ENCODE measurements at regions not wholly inside any gene's neighbourhood (a gene's known extent, or its start where the extent isn't known, plus 50 kb on each side); places are given as distances from the start of the nearest gene placed in this dataset.
A peak's percentile ranks its signal among the peaks of the same experiment; 100 is the strongest.

DNA sequence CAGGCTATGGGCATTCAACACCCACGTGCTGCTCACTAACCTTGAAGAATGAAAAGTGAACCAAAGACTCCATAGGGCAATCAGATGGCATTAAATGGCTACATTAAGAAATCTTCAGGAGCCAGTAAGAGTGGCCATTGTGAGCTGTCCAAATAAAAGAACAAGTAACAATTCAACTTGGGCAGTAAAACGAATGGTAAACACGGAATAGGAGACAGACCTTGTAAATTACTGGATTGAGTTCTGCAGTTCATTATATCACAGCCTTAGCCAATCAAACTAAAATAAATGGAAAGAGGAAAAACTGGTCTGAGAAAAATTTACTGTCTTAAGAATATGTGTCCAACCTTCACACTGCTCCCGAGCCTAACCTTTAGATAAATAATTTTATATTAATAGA, 306.5 kb upstream of the ZNF521 start:
- H3F3A ChIP-seq (replicated peaks; ENCODE audit: low read depth), result no peaks in the 10 kb centered on the region
- no peaks in the 10 kb centered on the region; the same call in 1 of the 2 replicates for H3K4me1 ChIP-seq (ENCODE audit: insufficient read depth)
- no peaks in the 10 kb centered on the region for H3K9me2 ChIP-seq (ENCODE audit: insufficient read depth)
- no peak for DNase-seq (ENCODE audit: low spot score)
- H3K4me3 ChIP-seq, result no peak overlapping the region
- H4K20me1 ChIP-seq (replicated peaks; ENCODE audit: insufficient read depth), result no peaks in the 10 kb centered on the region
- Mint-ChIP-seq H3K27me3 (ENCODE audit: insufficient read depth, low read depth, poor library complexity) (no peaks in the 10 kb centered on the region), H3K36me3 (ENCODE audit: low read depth) (no peaks in the 10 kb centered on the region), H3K4me3 (no peak overlapping the region), H3K4me1 (peaks cover 7% of the 10 kb centered on the region; the same call in 2 of the 3 replicates), H3K27ac (no peak overlapping the region), H3K9me3 (no peaks in the 10 kb centered on the region)
- peak overlapping the region; percentile 31; the same call in 1 of the 2 replicates for H2AFZ ChIP-seq
- TF ChIP-seq, protein P1, sequence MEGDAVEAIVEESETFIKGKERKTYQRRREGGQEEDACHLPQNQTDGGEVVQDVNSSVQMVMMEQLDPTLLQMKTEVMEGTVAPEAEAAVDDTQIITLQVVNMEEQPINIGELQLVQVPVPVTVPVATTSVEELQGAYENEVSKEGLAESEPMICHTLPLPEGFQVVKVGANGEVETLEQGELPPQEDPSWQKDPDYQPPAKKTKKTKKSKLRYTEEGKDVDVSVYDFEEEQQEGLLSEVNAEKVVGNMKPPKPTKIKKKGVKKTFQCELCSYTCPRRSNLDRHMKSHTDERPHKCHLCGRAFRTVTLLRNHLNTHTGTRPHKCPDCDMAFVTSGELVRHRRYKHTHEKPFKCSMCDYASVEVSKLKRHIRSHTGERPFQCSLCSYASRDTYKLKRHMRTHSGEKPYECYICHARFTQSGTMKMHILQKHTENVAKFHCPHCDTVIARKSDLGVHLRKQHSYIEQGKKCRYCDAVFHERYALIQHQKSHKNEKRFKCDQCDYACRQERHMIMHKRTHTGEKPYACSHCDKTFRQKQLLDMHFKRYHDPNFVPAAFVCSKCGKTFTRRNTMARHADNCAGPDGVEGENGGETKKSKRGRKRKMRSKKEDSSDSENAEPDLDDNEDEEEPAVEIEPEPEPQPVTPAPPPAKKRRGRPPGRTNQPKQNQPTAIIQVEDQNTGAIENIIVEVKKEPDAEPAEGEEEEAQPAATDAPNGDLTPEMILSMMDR (conservative IDR thresholded peaks at IDR 0.05; ENCODE audit: low read depth in 2 of 2), result no peak
- TF ChIP-seq EZH2phosphoT487 (IDR thresholded peaks at IDR 0.05; ENCODE audit: unreplicated experiment) (no peak), ZNF331 (CRISPR knock-in tag; IDR thresholded peaks at IDR 0.05; ENCODE audit: low read depth) (no peak), STAT1 (IDR thresholded peaks at IDR 0.05; ENCODE audit: unreplicated experiment) (no peak), JUNB (IDR thresholded peaks at IDR 0.05; ENCODE audit: unreplicated experiment) (no peak), ZNF114 (CRISPR knock-in tag; IDR thresholded peaks at IDR 0.05) (no peak), POLR2AphosphoS5 (IDR thresholded peaks at IDR 0.05; ENCODE audit: low read depth) (no peak), EZH2 (IDR thresholded peaks at IDR 0.05; ENCODE audit: low read depth, unreplicated experiment) (no peak), CREB1 (CRISPR knock-in tag; IDR thresholded peaks at IDR 0.05; ENCODE audit: low read depth) (no peak), NANOG (IDR thresholded peaks at IDR 0.05; ENCODE audit: borderline replicate concordance) (no peak)
- TF ChIP-seq, protein P2, sequence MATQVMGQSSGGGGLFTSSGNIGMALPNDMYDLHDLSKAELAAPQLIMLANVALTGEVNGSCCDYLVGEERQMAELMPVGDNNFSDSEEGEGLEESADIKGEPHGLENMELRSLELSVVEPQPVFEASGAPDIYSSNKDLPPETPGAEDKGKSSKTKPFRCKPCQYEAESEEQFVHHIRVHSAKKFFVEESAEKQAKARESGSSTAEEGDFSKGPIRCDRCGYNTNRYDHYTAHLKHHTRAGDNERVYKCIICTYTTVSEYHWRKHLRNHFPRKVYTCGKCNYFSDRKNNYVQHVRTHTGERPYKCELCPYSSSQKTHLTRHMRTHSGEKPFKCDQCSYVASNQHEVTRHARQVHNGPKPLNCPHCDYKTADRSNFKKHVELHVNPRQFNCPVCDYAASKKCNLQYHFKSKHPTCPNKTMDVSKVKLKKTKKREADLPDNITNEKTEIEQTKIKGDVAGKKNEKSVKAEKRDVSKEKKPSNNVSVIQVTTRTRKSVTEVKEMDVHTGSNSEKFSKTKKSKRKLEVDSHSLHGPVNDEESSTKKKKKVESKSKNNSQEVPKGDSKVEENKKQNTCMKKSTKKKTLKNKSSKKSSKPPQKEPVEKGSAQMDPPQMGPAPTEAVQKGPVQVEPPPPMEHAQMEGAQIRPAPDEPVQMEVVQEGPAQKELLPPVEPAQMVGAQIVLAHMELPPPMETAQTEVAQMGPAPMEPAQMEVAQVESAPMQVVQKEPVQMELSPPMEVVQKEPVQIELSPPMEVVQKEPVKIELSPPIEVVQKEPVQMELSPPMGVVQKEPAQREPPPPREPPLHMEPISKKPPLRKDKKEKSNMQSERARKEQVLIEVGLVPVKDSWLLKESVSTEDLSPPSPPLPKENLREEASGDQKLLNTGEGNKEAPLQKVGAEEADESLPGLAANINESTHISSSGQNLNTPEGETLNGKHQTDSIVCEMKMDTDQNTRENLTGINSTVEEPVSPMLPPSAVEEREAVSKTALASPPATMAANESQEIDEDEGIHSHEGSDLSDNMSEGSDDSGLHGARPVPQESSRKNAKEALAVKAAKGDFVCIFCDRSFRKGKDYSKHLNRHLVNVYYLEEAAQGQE (IDR thresholded peaks at IDR 0.05; ENCODE audit: unreplicated experiment), result no peak
- TF ChIP-seq, protein P3, sequence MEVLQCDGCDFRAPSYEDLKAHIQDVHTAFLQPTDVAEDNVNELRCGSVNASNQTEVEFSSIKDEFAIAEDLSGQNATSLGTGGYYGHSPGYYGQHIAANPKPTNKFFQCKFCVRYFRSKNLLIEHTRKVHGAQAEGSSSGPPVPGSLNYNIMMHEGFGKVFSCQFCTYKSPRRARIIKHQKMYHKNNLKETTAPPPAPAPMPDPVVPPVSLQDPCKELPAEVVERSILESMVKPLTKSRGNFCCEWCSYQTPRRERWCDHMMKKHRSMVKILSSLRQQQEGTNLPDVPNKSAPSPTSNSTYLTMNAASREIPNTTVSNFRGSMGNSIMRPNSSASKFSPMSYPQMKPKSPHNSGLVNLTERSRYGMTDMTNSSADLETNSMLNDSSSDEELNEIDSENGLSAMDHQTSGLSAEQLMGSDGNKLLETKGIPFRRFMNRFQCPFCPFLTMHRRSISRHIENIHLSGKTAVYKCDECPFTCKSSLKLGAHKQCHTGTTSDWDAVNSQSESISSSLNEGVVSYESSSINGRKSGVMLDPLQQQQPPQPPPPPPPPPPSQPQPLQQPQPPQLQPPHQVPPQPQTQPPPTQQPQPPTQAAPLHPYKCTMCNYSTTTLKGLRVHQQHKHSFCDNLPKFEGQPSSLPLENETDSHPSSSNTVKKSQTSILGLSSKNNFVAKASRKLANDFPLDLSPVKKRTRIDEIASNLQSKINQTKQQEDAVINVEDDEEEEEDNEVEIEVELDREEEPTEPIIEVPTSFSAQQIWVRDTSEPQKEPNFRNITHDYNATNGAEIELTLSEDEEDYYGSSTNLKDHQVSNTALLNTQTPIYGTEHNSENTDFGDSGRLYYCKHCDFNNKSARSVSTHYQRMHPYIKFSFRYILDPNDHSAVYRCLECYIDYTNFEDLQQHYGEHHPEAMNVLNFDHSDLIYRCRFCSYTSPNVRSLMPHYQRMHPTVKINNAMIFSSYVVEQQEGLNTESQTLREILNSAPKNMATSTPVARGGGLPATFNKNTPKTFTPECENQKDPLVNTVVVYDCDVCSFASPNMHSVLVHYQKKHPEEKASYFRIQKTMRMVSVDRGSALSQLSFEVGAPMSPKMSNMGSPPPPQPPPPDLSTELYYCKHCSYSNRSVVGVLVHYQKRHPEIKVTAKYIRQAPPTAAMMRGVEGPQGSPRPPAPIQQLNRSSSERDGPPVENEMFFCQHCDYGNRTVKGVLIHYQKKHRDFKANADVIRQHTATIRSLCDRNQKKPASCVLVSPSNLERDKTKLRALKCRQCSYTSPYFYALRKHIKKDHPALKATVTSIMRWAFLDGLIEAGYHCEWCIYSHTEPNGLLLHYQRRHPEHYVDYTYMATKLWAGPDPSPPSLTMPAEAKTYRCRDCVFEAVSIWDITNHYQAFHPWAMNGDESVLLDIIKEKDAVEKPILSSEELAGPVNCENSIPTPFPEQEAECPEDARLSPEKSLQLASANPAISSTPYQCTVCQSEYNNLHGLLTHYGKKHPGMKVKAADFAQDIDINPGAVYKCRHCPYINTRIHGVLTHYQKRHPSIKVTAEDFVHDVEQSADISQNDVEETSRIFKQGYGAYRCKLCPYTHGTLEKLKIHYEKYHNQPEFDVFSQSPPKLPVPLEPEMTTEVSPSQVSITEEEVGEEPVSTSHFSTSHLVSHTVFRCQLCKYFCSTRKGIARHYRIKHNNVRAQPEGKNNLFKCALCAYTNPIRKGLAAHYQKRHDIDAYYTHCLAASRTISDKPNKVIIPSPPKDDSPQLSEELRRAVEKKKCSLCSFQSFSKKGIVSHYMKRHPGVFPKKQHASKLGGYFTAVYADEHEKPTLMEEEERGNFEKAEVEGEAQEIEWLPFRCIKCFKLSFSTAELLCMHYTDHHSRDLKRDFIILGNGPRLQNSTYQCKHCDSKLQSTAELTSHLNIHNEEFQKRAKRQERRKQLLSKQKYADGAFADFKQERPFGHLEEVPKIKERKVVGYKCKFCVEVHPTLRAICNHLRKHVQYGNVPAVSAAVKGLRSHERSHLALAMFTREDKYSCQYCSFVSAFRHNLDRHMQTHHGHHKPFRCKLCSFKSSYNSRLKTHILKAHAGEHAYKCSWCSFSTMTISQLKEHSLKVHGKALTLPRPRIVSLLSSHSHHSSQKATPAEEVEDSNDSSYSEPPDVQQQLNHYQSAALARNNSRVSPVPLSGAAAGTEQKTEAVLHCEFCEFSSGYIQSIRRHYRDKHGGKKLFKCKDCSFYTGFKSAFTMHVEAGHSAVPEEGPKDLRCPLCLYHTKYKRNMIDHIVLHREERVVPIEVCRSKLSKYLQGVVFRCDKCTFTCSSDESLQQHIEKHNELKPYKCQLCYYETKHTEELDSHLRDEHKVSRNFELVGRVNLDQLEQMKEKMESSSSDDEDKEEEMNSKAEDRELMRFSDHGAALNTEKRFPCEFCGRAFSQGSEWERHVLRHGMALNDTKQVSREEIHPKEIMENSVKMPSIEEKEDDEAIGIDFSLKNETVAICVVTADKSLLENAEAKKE (CRISPR knock-in tag; IDR thresholded peaks at IDR 0.05), result no peak
- TF ChIP-seq, protein P4, sequence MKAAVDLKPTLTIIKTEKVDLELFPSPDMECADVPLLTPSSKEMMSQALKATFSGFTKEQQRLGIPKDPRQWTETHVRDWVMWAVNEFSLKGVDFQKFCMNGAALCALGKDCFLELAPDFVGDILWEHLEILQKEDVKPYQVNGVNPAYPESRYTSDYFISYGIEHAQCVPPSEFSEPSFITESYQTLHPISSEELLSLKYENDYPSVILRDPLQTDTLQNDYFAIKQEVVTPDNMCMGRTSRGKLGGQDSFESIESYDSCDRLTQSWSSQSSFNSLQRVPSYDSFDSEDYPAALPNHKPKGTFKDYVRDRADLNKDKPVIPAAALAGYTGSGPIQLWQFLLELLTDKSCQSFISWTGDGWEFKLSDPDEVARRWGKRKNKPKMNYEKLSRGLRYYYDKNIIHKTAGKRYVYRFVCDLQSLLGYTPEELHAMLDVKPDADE (IDR thresholded peaks at IDR 0.05), result no peak
- H3K27me3 ChIP-seq (ENCODE audit: insufficient read depth), result no peaks in the 10 kb centered on the region
- H3K36me3 ChIP-seq (ENCODE audit: insufficient read depth), result no peaks in the 10 kb centered on the region
- no peak overlapping the region for H3K27ac ChIP-seq (ENCODE audit: low read depth)
- H3K4me2 ChIP-seq, result no peak overlapping the region
- H3K79me2 ChIP-seq (replicated peaks; ENCODE audit: insufficient read depth), result no peaks in the 10 kb centered on the region
- ATAC-seq, result no peak

Measured in GM23338 (cell line).